ENCODE measurements at regions not wholly inside any gene's neighbourhood (a gene's known extent, or its start where the extent isn't known, plus 50 kb on each side); places are given as distances from the start of the nearest gene placed in this dataset.
"Not testable (repeated sequence)": the region's sequence is repeated elsewhere in the genome, so short reads cannot be mapped to it uniquely, and the experiment has no call there.

DNA sequence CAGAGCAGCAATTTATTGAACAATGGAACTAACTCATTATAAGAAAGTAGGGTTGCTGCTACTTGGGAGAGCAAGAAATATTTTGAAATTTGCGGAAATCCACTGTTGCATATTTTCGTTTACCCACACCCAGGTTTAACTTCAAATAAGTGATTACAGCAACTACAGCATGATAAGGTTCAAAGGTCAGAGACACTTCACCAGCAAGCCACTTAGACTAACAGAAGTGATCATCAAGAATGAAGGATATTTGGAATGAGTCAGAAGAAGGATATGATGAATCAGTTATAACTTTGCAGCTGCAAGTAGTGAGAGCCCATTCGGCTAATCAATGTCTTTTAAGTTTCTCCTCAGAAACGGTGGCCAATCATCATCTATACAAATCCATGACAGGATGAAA lies 199.3 kb downstream of the TMA16 start:
- DNase-seq (ENCODE audit: low read depth): no peak

GRCh38 chr4:163694385-163694784 lies 199.9 kb downstream of the TMA16 start:
- DNase-seq (ENCODE audit: low read depth): no peak

DNA sequence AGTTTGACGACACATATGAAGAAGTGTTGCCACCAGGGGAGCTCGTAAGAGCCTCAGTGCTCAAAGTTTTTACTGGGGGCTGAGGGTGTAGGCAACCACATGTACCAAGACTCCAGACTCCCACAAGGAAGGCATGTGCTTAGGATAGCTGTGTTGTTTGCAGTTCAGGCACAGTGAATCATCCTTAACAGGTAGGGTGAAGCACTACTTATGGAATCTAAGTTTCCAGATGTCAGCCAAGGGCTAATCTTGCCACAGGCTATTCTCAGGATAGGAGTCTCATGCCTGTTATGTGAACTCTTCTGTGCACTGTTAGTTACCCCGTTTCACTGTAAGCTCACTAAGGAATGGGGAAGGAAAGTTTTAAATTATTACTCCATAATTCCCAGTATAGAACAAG lies 202.6 kb downstream of the TMA16 start:
- DNase-seq (ENCODE audit: low read depth): no peak

GRCh38 chr4:163700383-163700782 lies 205.9 kb downstream of the TMA16 start:
- not testable (repeated sequence) for DNase-seq (ENCODE audit: low read depth)

DNA sequence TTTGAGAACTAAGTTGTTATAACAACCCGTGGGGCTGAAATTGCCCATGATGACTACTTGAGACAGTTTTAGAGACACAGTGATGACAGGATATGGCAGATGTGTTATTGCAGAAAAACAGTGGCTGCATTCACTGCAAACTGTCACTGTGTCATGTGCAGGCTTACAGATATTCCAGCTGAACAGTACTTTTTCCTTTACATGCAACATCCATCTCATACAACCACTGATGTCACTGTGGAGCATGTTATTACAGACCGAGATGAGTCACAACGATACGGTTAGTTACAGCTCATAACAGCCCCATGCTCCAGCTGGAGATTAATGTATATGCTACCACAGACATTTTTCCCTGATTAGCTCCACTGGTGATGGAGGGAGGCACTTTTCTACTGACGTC lies 207.4 kb downstream of the TMA16 start:
- no peak for DNase-seq (ENCODE audit: low read depth)

- DNase-seq (ENCODE audit: low read depth): no peak
These were observed 208.2 kb downstream of the TMA16 start for GRCh38 chr4:163702736-163703135.

DNA sequence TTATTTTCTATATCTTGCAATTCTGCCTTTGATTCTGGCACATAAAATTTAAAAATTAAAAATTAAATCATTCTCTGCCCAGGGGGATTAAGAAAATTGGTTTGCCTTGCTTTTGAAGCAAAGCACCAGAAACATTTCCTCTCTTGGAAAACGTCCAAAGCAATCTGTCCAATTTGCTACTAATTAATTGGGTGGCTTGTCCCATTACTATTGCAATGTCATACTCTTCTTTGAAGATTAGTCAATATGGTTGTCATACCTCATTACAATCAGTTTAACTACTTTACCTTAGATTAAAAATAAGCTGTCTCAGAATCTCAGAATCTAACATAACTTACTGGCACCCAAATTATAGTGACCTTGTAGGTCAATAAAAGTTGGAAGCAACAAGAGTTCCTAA lies 208.8 kb downstream of the TMA16 start:
- DNase-seq (ENCODE audit: low read depth): no peak

DNA sequence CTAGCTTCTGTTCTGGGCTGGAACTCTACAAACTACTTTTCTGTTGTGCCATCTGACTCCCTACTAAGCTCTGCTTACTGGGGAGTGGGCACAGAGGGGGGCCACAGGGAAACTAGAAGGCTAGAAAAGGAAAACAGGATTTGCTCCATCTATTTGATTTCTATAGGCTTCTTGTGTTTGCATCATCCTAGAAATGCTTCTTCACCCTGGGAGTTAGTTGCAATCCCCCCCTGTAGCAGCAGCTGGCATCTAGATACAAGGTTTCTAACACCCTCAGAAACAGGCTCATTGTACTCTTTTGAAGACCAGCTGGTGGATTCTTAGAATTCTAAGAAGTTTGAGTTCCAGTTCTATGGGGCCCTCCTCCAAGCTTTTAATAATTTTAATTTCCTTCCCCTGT lies 213.4 kb downstream of the TMA16 start:
- DNase-seq (ENCODE audit: low read depth): no peak

GRCh38 chr4:163709601-163710000 lies 215.1 kb downstream of the TMA16 start:
- DNase-seq (ENCODE audit: low read depth): no peak

GRCh38 chr4:163710158-163710557 lies 215.7 kb downstream of the TMA16 start:
- DNase-seq (ENCODE audit: low read depth): no peak

DNA sequence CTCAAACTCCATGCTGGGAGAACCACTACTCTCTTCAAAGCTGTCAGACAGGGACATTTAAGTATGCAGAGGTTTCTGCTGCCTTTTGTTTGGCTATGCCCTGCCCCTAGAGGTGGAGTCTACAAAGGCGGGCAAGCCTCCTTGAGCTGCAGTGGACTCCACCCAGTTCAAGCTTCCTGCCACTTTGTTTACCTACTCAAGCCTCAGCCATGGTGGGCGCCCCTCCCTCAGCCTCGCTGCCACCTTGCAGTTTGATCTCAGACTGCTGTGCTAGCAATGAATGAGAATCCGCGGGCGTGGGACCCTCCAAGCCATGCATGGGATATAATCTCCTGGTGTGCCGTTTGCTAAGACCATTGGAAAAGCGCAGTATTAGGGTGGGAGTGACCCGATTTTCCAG lies 230.0 kb downstream of the TMA16 start:
- DNase-seq (ENCODE audit: low read depth): not testable (repeated sequence)

GRCh38 chr4:163726641-163727040 lies 232.2 kb downstream of the TMA16 start:
- DNase-seq (ENCODE audit: low read depth): no peak

GRCh38 chr4:163731071-163731470 lies 236.6 kb downstream of the TMA16 start:
- DNase-seq (ENCODE audit: low read depth): no peak

DNA sequence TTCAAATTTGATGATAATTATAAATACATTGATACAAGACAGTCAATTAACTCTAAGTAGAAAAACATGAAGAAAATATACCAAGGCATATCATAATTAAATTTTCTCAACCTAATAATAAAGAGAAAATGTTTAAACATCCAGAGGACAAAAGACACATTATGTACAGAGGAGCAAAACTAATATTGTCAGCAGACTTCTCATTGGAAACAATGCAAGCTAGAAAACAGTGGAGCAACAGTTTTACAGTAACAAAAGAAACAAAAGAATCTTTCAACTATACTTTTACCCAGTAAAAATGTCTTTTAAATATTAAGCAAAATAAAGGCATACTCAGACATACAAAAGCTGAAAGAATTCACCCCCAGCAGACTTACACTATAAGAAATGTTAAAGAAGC lies 238.0 kb downstream of the TMA16 start:
- no peak for DNase-seq (ENCODE audit: low read depth)

- DNase-seq (ENCODE audit: low read depth): no peak
These were observed 242.4 kb downstream of the TMA16 start for GRCh38 chr4:163736876-163737275.

DNA sequence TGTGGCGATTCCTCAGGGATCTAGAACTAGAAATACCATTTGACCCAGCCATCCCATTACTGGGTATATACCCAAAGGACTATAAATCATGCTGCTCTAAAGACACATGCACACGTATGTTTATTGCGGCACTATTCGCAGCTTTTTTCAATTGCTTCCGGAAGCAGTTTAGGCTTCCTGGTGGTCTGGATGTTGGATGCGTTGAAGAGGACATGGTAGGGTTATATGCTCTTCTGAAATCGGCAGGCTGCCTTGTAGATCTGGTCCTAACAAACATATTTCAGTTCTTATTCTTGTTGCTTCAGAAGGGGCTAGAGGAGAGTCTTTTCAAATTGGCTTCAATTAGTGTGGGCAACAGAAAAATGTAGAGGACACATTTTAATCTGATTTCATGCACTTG lies 243.4 kb downstream of the TMA16 start:
- not testable (repeated sequence) for DNase-seq (ENCODE audit: low read depth)

GRCh38 chr4:163738521-163738920 lies 244.0 kb downstream of the TMA16 start:
- no peak for DNase-seq (ENCODE audit: low read depth)

- DNase-seq (ENCODE audit: low read depth): no peak
These were observed 250.4 kb downstream of the TMA16 start for GRCh38 chr4:163744861-163745260.

- no peak for DNase-seq (ENCODE audit: low read depth)
These were observed 252.8 kb downstream of the TMA16 start for GRCh38 chr4:163747293-163747692.

DNA sequence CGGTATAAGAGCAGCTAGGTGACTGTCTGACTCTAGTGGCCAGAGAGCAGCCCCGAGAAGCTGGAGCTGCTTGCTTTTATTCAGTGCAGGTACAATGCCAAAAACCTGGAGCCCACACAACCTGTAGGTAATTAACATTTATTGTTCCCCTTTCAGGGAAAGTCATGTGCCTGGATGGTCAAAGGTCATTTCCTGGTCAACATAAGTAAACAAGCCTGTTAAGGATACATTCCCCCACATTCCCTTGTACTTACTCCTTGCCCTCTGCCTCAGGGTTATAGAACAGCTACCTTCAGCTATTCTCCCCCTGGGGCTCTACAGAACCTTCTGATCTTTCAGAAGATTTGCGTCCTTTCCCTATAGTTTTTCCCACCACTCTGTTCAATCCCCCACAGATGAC lies 253.4 kb downstream of the TMA16 start:
- no peak for DNase-seq (ENCODE audit: low read depth)

DNA sequence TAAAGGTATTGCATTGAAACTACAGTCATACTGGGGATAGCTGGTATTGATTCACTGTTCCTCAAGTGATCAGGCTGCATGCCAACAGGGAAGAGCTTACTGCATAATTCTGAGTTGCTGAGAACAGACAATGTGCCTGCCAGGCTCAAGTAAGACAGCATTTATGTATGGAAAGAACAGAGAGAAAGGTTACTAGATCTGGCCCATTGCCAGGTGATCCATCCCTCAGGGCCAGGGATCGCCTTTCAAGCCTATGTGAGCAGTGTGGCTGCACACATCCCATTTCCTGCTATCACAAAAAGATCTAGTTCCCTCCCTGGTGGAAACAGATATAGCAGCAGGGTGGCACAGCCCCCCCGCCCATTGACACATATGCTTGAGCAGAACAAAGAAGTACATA lies 254.0 kb downstream of the TMA16 start:
- DNase-seq (ENCODE audit: low read depth): no peak

GRCh38 chr4:163755013-163755412 lies 260.5 kb downstream of the TMA16 start:
- DNase-seq (ENCODE audit: low read depth): no peak

DNA sequence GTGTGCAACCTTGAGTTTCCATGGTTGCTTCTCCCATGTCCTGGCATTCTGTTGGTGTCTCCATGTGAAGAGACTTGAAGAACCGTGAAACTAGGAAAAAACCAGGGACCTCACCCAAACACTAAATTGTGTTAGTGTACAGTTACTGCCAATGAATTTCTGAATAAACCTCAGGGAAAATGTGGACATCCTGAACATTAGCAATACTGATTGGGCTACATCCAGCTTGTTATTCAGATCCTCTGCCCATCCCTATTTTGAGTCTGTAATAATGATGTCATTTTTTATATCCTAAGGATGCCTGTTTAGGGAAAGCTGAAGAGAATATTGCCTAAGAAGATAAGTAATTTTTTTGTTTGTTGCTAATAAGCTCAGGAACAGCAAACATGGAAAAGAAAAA lies 262.7 kb downstream of the TMA16 start:
- no peak for DNase-seq (ENCODE audit: low read depth)

DNA sequence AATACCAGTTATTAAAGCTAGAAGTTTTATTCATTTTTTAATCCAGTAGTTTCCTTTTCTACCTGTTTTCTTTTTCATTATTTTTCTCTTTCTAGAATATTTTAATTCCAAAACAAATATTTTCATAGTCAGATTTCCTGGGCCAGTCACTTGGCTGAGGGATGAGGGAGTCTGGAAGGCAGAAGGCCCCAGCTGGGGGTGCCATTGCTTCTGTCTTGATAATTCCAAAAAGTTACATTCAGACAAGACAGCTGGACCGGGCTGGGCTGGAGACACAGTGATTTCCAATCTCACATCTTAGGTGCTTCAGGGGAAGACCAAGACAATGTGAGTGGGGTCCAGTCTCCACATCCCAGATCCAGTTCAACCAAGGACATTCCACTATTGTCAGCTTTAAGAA lies 263.5 kb downstream of the TMA16 start:
- DNase-seq (ENCODE audit: low read depth): no peak

GRCh38 chr4:163762741-163763140 lies 268.3 kb downstream of the TMA16 start:
- no peak for DNase-seq (ENCODE audit: low read depth)

Measured in GM04503 (cell line).